Activated naive CD8-positive, alpha-beta T cell treated with anti-CD3 and anti-CD28 coated beads, Interleukin-2, amount 50 U/mL, for 24 hours (primary cell): ENCODE measurements at regions not wholly inside any gene's neighbourhood (a gene's known extent, or its start where the extent isn't known, plus 50 kb on each side); places are given as distances from the start of the nearest gene placed in this dataset.

Experiments used
- ATAC-seq: fragments of 150-1000 bp; cut with Tn5 transposase; one replicate; pipeline ENCODE4 v1.10.0; 2021
- DNase-seq: peaks from one replicate; pipeline ENCODE4 v3.0.0; 2021
- H3K27ac Mint-ChIP-seq: one replicate; pipeline ENCODE4 v1.8.0; 2021; ENCODE audit warnings: mild to moderate bottlenecking, mixed read lengths
- H3K27me3 Mint-ChIP-seq: one replicate; pipeline ENCODE4 v1.8.0; 2021; ENCODE audit warnings: mixed read lengths
- H3K36me3 Mint-ChIP-seq: one replicate; pipeline ENCODE4 v1.8.0; 2021; ENCODE audit warnings: low read depth, mixed read lengths
- H3K4me1 Mint-ChIP-seq: one replicate; pipeline ENCODE4 v1.8.0; 2021; ENCODE audit warnings: mixed read lengths
- H3K4me3 Mint-ChIP-seq: one replicate; pipeline ENCODE4 v1.8.0; 2021; ENCODE audit warnings: mild to moderate bottlenecking, moderate library complexity, mixed read lengths
- H3K9me3 Mint-ChIP-seq: one replicate; pipeline ENCODE4 v1.8.0; 2021; ENCODE audit warnings: mixed read lengths

DNA sequence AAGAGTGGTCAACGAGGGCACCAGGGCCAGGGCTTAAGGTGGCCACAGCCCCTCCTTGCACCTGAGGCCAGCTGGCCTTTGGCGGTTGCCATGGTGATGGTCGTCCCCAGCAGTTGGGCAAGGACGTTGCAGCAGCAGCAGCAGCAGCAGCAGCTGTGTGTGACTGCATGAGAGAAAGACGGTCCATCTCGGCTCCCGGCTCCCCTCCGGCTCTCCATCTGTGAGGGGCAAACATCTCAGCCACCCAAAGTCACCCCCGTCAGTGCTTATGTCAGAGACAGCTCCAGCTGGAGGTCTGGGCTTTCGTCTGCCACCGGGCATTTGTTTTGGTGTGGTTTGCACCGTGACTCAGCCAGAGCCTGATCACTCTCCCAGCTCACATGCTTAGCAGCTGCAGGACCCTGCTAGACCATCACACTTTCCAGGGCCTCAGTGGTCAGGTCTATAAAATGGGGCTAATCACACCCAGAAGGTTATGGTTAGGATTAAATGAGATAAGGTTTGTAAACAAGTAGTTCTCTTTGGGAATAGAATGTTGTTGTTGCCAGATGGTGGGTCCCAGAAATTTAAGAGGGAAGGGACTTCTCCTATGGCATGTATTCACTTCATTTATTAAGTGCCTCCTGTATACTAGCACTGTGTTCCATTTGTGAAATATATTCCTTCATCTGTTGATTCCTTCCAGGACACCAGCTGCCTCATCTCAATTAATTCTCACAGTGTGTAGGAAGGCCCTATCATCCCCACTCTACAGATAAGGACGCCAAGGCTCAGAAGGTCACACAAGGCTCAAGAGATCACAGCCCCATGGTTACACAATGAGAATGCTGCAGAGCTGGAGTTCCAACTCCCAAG is 212.6 kb upstream of the LHX5 start:
- DNase-seq (no peak), ATAC-seq (no peak)
- H3K4me1 Mint-ChIP-seq, result no peaks in the 10 kb centered on the region
- H3K4me3 Mint-ChIP-seq, result no peak overlapping the region
- no peaks in the 10 kb centered on the region for H3K9me3 Mint-ChIP-seq
- H3K36me3 Mint-ChIP-seq, result no peaks in the 10 kb centered on the region
- no peaks in the 10 kb centered on the region for H3K27me3 Mint-ChIP-seq
- no peak overlapping the region for H3K27ac Mint-ChIP-seq

DNA sequence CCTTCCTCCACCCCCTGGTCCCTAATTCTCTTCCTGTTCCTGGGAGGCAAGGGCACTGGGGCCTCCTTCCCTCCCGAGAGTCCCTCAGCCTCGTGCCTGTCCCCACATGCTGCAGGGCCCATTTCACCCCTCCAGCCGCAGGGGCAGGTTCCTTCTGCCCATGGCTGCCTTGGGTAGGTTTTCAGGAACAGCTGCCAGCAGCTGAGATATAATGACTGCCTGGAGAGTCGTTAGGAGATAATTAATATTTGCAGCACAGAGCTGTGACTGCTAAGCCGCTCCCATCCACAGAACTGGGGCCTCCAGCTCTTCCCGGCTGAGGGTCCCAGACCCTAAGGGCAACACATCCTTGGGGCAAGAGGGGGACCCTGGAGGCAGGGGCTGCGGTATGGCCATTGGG is 211.9 kb upstream of the LHX5 start:
- ATAC-seq (no peak), DNase-seq (no peak)
- H3K9me3 Mint-ChIP-seq, result no peaks in the 10 kb centered on the region
- no peak overlapping the region for H3K4me3 Mint-ChIP-seq
- no peak overlapping the region for H3K27ac Mint-ChIP-seq
- no peaks in the 10 kb centered on the region for H3K36me3 Mint-ChIP-seq
- no peaks in the 10 kb centered on the region for H3K27me3 Mint-ChIP-seq
- no peaks in the 10 kb centered on the region for H3K4me1 Mint-ChIP-seq

DNA sequence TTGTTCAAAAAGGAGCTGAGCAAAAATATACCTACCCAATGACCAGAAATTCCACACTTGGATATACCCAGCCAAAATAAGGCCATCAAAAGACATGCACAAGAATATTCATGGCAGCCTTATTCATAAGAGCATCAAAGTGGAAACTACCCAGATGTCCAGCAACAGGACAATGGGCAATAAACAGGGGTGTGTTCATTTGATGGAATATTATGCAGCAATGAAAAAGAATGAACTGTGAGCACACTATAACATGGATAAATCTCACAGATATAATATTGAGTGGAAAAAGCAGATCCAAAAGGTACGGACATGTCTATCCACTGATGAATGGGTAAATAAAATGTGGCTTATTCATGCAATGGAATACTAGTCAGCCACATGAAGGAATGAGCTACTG is 209.2 kb upstream of the LHX5 start:
- Mint-ChIP-seq H3K27me3 (peaks cover 5% of the 10 kb centered on the region), H3K9me3 (no peaks in the 10 kb centered on the region), H3K4me1 (no peaks in the 10 kb centered on the region), H3K4me3 (no peak overlapping the region), H3K36me3 (no peaks in the 10 kb centered on the region), H3K27ac (no peak overlapping the region)
- no peak for ATAC-seq
- DNase-seq, result no peak

DNA sequence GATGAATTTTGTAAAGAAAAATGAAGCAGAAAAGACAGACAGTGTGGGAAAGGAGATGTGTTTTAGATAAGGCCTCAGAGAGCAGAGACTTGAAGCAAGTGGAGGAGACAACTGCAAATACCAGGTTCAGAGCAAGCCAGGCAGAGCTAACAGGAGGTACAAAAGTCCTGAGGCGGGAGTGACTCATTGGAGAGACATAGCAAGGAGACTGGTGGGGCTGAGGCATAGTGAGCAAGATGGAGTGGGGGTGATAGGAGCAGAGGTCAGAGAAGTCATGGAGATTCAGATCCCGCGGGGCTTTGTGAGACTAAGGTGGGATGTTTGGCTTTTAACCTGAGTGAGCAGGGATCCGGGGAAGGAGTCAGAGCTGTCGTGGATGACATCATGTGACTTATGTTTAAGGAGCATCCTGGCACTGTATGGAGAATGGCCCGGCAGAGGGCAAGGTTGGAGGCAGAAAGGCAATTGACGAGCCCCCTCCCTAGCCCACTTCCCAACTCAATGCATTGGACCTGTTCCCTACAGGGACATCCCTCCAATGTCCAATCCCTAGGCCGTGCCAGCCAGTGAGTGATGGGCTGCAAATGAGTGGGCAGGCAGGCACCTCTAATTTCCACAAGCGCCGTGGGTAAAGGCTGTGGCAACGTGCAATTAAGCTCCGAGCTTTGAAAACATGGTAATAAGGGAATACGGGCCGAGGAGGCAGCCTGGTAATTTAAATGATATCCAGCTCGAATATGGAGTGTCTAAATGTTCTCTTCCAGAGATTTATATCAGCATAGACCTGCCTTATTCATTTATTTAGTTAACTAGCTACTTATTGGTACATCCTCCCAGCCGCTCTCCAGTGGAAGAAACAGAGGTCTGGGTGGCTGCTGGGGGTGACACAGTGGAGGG is 206.8 kb upstream of the LHX5 start:
- Mint-ChIP-seq H3K36me3 (no peaks in the 10 kb centered on the region), H3K9me3 (no peaks in the 10 kb centered on the region), H3K4me3 (no peak overlapping the region), H3K27me3 (peaks cover 10% of the 10 kb centered on the region), H3K4me1 (no peaks in the 10 kb centered on the region), H3K27ac (no peak overlapping the region)
- ATAC-seq (no peak), DNase-seq (no peak)

DNA sequence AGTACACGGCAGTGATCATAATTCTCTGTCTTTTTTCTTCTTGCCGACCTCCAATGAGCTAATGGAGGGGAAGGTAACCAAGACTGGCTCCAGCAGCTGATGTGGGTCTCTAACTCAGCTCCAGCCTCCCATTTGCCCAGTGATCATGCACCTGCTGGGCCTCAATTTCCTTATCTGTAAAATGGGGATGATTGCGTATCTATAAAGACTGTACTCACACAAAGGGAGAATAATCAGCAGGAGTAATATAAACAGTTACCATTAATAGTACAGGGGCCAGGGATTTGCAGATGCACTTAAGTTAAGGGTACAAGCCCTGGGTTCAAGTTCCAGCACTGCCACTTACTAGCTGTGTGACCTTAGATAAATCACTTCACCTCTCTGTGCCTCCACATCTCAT is 204.9 kb upstream of the LHX5 start:
- Mint-ChIP-seq H3K27ac (no peak overlapping the region), H3K36me3 (no peaks in the 10 kb centered on the region)
- no peak for DNase-seq

DNA sequence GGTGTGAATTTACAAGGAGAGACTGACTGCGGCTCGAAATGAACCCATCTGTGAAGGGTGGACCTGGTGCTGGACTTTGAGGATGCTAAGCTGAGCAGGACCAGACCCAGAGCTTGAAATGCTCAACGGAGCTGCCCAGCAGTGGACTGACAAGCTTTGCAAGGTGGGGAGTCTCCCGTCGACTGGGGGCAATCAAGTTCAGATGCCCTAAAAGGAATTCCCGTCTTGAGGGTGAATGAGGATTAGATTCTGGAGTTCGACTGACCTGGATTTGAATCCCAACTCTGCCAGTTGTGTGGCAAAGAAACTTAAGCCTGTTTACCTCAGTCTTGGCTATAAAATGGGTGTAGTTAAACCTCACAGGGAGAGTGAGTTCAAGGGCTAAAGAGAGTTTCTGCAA is 204.4 kb upstream of the LHX5 start:
- no peaks in the 10 kb centered on the region for H3K9me3 Mint-ChIP-seq
- no peaks in the 10 kb centered on the region for H3K4me1 Mint-ChIP-seq
- H3K27ac Mint-ChIP-seq, result no peak overlapping the region
- H3K4me3 Mint-ChIP-seq, result no peak overlapping the region
- H3K27me3 Mint-ChIP-seq, result peaks cover 17% of the 10 kb centered on the region
- H3K36me3 Mint-ChIP-seq, result no peaks in the 10 kb centered on the region
- ATAC-seq, result no peak
- DNase-seq, result no peak

More for the DNA sequence above, 204.9 kb upstream of the LHX5 start:
- Mint-ChIP-seq H3K27me3 (peaks cover 12% of the 10 kb centered on the region), H3K4me3 (no peak overlapping the region), H3K9me3 (no peaks in the 10 kb centered on the region), H3K4me1 (no peaks in the 10 kb centered on the region)
- no peak for ATAC-seq

DNA sequence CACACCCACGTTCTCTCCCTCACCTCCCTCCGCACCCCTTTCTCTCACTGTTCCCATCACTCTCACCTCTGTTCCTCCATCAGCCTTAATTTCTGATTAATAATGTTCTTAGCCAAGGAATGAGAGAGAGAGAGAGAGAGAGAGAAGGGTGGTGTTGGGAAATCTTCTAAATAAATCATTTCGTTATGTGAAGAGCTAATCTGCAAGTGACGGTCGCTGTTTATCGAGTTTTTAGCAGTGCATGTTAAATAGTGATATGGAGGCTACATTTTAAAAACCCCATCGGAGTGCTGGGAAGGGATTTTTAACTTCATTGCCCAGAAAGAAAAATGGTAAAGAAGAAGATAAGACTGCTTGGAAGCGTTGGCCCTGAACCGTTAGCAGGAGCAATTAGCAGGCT is 203.3 kb upstream of the LHX5 start:
- H3K27me3 Mint-ChIP-seq, result peaks cover 24% of the 10 kb centered on the region

DNA sequence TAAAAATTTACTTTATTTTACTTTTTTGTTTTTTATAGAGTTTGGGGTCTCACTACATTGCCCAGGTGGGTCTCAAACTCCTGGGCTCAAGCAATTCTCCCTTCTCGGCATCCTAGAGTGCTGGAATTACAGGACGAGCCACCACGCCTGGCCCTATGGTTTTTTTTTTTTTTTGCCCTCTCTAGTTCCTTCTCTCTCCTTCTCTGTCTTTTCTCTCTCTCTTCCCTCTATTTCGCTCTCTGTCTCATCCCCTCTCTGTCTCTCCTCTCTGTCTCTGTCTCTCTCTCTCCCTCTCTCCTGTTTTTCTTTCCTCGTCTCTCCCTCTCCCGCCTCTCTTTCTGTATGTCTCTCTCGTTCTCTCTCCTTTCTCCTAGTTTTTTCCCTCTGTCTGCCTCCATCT is 202.6 kb upstream of the LHX5 start:
- no peaks in the 10 kb centered on the region for H3K4me1 Mint-ChIP-seq
- H3K4me3 Mint-ChIP-seq, result no peak overlapping the region
- H3K27ac Mint-ChIP-seq, result no peak overlapping the region
- ATAC-seq (no peak), DNase-seq (no peak)
- no peaks in the 10 kb centered on the region for H3K36me3 Mint-ChIP-seq
- H3K27me3 Mint-ChIP-seq, result peaks cover 26% of the 10 kb centered on the region
- no peaks in the 10 kb centered on the region for H3K9me3 Mint-ChIP-seq

More for the DNA sequence above, 203.3 kb upstream of the LHX5 start:
- Mint-ChIP-seq H3K27ac (no peak overlapping the region), H3K9me3 (no peaks in the 10 kb centered on the region), H3K4me3 (no peak overlapping the region), H3K36me3 (no peaks in the 10 kb centered on the region), H3K4me1 (no peaks in the 10 kb centered on the region)
- DNase-seq (no peak), ATAC-seq (no peak)

DNA sequence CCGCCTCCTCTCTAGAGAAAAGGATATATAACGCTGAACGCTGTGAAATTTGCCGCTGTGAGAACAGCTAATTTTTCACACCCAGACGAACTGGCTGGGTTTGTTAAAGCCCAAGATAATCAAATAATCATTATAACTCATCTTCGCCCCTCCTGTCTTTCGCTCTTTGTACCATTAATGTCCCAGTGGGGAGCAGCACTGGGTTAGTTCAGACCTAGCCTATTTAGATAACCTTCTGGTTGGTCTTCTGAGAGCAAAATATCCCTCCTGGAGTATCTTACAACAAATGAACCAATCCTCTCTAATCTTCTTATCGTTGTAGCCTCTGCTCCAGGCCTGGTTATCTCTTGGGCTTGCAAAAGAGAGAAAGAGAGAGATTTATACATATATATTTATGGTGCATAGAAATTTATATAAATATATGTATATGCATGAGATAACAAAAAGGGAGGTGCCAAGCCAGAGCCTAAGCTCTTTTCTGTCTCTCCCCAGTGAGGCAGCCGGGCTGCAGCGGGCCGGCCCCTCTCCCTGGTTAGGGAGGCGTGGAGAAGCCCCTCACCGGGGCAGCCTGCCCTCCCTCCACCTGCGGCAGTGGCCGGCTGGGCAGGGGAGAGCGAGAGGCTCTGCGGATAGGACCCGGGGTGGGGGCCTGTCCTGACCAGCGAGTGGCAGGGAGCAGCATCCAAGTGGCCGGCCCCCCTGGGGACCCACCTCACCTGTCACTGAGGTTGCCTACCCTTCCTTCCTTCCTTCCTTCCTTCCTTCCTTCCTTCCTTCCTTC is 202.0 kb upstream of the LHX5 start:
- H3K27ac Mint-ChIP-seq, result no peak overlapping the region
- no peaks in the 10 kb centered on the region for H3K36me3 Mint-ChIP-seq
- DNase-seq (no peak), ATAC-seq (no peak)
- peaks cover 29% of the 10 kb centered on the region for H3K27me3 Mint-ChIP-seq
- H3K9me3 Mint-ChIP-seq, result no peaks in the 10 kb centered on the region
- H3K4me1 Mint-ChIP-seq, result no peaks in the 10 kb centered on the region
- H3K4me3 Mint-ChIP-seq, result no peak overlapping the region

DNA sequence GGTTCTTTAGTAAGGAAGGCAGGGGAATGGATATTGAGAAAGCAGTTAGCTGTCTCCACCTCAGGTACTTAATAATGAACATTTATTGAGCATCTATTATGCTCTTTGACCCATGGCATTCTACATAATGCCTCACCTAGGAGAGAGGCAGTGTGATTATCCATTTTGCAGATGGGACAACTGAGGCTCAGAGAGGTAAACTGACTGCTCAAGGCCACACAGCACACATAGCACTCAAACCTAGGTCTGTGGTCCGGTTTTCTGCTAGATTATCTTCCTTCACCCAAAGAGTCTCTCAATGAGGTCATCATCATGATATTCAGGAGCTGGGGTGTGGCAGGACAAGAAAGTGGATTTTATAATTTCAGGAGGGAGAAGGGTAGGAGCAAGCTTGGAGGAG is 199.1 kb upstream of the LHX5 start:
- peaks cover 30% of the 10 kb centered on the region for H3K27me3 Mint-ChIP-seq
- no peak for DNase-seq
- no peaks in the 10 kb centered on the region for H3K36me3 Mint-ChIP-seq
- H3K9me3 Mint-ChIP-seq, result no peaks in the 10 kb centered on the region
- no peak overlapping the region for H3K27ac Mint-ChIP-seq
- no peak overlapping the region for H3K4me3 Mint-ChIP-seq
- H3K4me1 Mint-ChIP-seq, result no peaks in the 10 kb centered on the region
- no peak for ATAC-seq

DNA sequence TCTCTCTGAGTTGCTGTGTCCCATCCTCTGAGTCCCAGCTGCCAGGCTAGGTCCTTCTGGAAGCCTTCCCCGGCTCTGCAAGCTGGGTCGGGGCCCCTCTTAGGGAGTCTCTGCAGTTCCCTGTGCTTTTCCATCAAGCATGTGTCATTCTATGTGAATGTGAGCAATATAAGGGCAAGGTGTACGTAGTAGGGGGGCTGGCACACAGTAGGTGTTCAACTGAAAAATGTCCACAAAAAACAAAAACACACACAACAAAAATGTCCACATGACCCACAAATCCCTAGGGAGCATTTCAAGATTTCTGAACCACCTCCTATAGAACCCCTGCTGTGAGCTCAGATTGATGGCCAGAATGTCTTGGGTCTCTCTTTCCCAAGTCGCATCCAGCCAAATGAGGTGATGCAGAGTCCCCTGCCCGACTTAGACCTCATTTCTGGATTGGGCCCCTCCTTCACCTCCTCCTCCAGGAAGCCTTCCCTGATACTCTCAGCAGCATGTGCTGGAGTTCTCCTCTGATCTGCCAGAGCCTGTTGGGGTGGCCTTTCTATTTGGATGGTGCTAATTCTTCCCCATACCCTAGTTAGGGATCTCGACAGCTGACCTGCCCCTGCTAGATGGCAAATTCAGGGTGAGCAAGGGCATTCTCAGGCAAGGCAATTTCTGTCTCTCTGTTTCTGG is 196.1 kb upstream of the LHX5 start:
- ATAC-seq (no peak), DNase-seq (no peak)
- no peak overlapping the region for H3K27ac Mint-ChIP-seq
- H3K4me1 Mint-ChIP-seq, result no peaks in the 10 kb centered on the region
- H3K4me3 Mint-ChIP-seq, result no peak overlapping the region
- no peaks in the 10 kb centered on the region for H3K36me3 Mint-ChIP-seq
- H3K27me3 Mint-ChIP-seq, result peaks cover 28% of the 10 kb centered on the region
- H3K9me3 Mint-ChIP-seq, result no peaks in the 10 kb centered on the region

DNA sequence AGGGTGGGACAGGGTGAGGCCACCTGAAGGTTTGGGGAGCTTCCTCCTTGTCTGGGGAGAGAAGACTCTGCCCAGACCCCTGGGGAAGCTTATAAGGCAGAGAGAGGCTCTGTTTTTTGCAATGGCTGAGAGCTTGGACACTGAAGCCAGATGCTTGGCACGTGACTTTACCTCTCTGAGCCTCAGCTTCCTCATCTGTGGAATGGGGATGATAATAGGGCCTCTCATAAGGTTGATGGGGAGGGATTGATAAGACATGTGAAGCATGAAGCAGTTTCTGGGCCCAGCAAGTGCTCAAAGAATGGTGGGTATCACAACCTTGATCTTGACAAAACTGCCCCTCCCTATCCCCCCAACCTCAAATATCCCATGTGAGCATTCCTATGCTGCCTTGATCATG is 195.4 kb upstream of the LHX5 start:
- H3K4me1 Mint-ChIP-seq, result no peaks in the 10 kb centered on the region
- no peaks in the 10 kb centered on the region for H3K36me3 Mint-ChIP-seq
- H3K4me3 Mint-ChIP-seq, result no peak overlapping the region
- H3K9me3 Mint-ChIP-seq, result no peaks in the 10 kb centered on the region
- no peak overlapping the region for H3K27ac Mint-ChIP-seq
- peaks cover 28% of the 10 kb centered on the region for H3K27me3 Mint-ChIP-seq
- ATAC-seq (no peak), DNase-seq (no peak)

DNA sequence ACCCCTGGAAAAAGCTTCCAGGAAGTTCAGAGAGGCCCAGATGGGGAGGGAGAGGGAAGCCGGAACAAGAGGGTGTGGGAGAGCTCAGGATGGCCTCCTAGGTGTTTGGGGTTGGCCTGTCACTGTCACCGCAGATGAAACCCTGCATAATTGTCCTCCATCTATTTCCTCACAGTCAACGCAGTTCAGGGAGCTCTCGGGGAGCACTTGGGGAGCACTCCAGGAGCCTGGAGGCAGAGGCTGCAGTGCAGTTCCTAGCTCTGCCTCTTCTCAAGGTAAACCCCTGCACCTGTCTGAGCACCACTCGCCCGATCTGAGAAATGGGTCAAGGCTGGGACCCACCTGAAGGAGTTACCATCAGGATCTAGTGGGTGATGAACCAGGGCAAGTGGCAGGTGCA is 194.6 kb upstream of the LHX5 start:
- ATAC-seq (no peak), DNase-seq (no peak)
- no peak overlapping the region for H3K27ac Mint-ChIP-seq
- H3K36me3 Mint-ChIP-seq, result no peaks in the 10 kb centered on the region
- H3K27me3 Mint-ChIP-seq, result peaks cover 22% of the 10 kb centered on the region
- no peaks in the 10 kb centered on the region for H3K9me3 Mint-ChIP-seq
- H3K4me1 Mint-ChIP-seq, result no peaks in the 10 kb centered on the region
- no peak overlapping the region for H3K4me3 Mint-ChIP-seq

DNA sequence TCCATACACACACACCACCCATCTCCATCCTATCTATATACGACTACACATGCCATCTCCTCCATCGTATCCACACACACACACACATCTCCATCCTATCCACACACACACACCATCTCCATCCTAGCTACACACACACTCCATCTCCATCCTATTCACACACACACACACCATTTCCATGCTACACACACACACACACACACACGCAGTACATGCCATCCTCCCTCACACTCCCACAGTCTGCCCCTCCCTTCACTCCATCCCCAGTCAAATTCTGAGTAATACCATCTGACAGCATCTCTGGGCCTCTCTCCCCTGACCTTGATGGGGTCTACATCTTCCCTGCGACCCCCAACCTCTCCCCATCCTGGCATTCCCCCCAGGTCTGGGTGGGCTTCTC is 193.8 kb upstream of the LHX5 start:
- no peaks in the 10 kb centered on the region for H3K36me3 Mint-ChIP-seq
- H3K4me3 Mint-ChIP-seq, result no peak overlapping the region
- DNase-seq, result no peak
- ATAC-seq, result no peak
- no peaks in the 10 kb centered on the region for H3K4me1 Mint-ChIP-seq
- H3K27me3 Mint-ChIP-seq, result peaks cover 15% of the 10 kb centered on the region
- no peak overlapping the region for H3K27ac Mint-ChIP-seq
- no peaks in the 10 kb centered on the region for H3K9me3 Mint-ChIP-seq
